ENCODE measurements at regions not wholly inside any gene's neighbourhood (a gene's known extent, or its start where the extent isn't known, plus 50 kb on each side); places are given as distances from the start of the nearest gene placed in this dataset.

- Histone ChIP-seq H3K27me3 (ENCODE audit: insufficient read depth, low read length) (no peaks in the 10 kb centered on the region), H3K9me3 (ENCODE audit: insufficient read depth, low read depth, low read length) (no peaks in the 10 kb centered on the region), H3K4me1 (ENCODE audit: insufficient read depth, low read length) (peaks cover 10% of the 10 kb centered on the region; the same call in 1 of the 2 replicates), H3K27ac (ENCODE audit: low read depth, low read length) (no peak overlapping the region), H3K36me3 (ENCODE audit: insufficient read depth, low read length) (no peaks in the 10 kb centered on the region), H3K4me3 (ENCODE audit: low read length) (no peak overlapping the region), H3K9ac (ENCODE audit: low read depth, low read length) (no peak overlapping the region)
- 52% methylated on average over 29 of the region's 29 CpGs for WGBS
These were observed 81.5 kb downstream of the CPN2 start for GRCh38 chr3:194269610-194270145.

- Histone ChIP-seq H3K9ac (ENCODE audit: low read depth, low read length) (no peak overlapping the region), H3K27ac (ENCODE audit: low read depth, low read length) (no peak overlapping the region; the same call in 1 of the 2 replicates)
- WGBS: 84% methylated on average over 19 of the region's 19 CpGs
These were observed 80.3 kb downstream of the CPN2 start for GRCh38 chr3:194270627-194271459.

GRCh38 chr3:194271460-194272035, 79.6 kb downstream of the CPN2 start:
- WGBS: 93% methylated on average over 15 of the region's 15 CpGs
- Histone ChIP-seq H3K9me3 (ENCODE audit: insufficient read depth, low read depth, low read length) (no peaks in the 10 kb centered on the region), H3K36me3 (ENCODE audit: insufficient read depth, low read length) (no peaks in the 10 kb centered on the region), H3K4me3 (ENCODE audit: low read length) (no peak overlapping the region), H3K9ac (ENCODE audit: low read depth, low read length) (no peak overlapping the region), H3K4me1 (ENCODE audit: insufficient read depth, low read length) (peaks cover 15% of the 10 kb centered on the region; the same call in 1 of the 2 replicates), H3K27me3 (ENCODE audit: insufficient read depth, low read length) (no peaks in the 10 kb centered on the region), H3K27ac (ENCODE audit: low read depth, low read length) (no peak overlapping the region; the same call in 1 of the 2 replicates)

More at GRCh38 chr3:194270627-194271459, 80.3 kb downstream of the CPN2 start:
- Histone ChIP-seq H3K36me3 (ENCODE audit: insufficient read depth, low read length) (no peaks in the 10 kb centered on the region), H3K4me3 (ENCODE audit: low read length) (no peak overlapping the region), H3K4me1 (ENCODE audit: insufficient read depth, low read length) (peaks cover 15% of the 10 kb centered on the region; the same call in 1 of the 2 replicates), H3K27me3 (ENCODE audit: insufficient read depth, low read length) (no peaks in the 10 kb centered on the region), H3K9me3 (ENCODE audit: insufficient read depth, low read depth, low read length) (no peaks in the 10 kb centered on the region)

- Histone ChIP-seq H3K27ac (ENCODE audit: low read depth, low read length) (no peak overlapping the region), H3K4me1 (ENCODE audit: insufficient read depth, low read length) (peaks cover 15% of the 10 kb centered on the region; the same call in 1 of the 2 replicates), H3K36me3 (ENCODE audit: insufficient read depth, low read length) (no peaks in the 10 kb centered on the region), H3K9ac (ENCODE audit: low read depth, low read length) (no peak overlapping the region), H3K4me3 (ENCODE audit: low read length) (no peak overlapping the region), H3K27me3 (ENCODE audit: insufficient read depth, low read length) (no peaks in the 10 kb centered on the region), H3K9me3 (ENCODE audit: insufficient read depth, low read depth, low read length) (no peaks in the 10 kb centered on the region)
- 95% methylated on average over 11 of the region's 11 CpGs for WGBS
These were observed 78.9 kb downstream of the CPN2 start for GRCh38 chr3:194272221-194272620.

GRCh38 chr3:194272861-194273742, 78.0 kb downstream of the CPN2 start:
- Histone ChIP-seq H3K9me3 (ENCODE audit: insufficient read depth, low read depth, low read length) (no peaks in the 10 kb centered on the region), H3K4me1 (ENCODE audit: insufficient read depth, low read length) (peaks cover 15% of the 10 kb centered on the region; the same call in 1 of the 2 replicates), H3K36me3 (ENCODE audit: insufficient read depth, low read length) (no peaks in the 10 kb centered on the region), H3K9ac (ENCODE audit: low read depth, low read length) (no peak overlapping the region), H3K27ac (ENCODE audit: low read depth, low read length) (no peak overlapping the region), H3K27me3 (ENCODE audit: insufficient read depth, low read length) (no peaks in the 10 kb centered on the region), H3K4me3 (ENCODE audit: low read length) (no peak overlapping the region)
- WGBS: 93% methylated on average over 32 of the region's 32 CpGs

GRCh38 chr3:194273743-194274310, 77.3 kb downstream of the CPN2 start:
- Histone ChIP-seq H3K4me1 (ENCODE audit: insufficient read depth, low read length) (peaks cover 15% of the 10 kb centered on the region; the same call in 1 of the 2 replicates), H3K27me3 (ENCODE audit: insufficient read depth, low read length) (no peaks in the 10 kb centered on the region), H3K9ac (ENCODE audit: low read depth, low read length) (no peak overlapping the region), H3K27ac (ENCODE audit: low read depth, low read length) (no peak overlapping the region), H3K36me3 (ENCODE audit: insufficient read depth, low read length) (no peaks in the 10 kb centered on the region), H3K9me3 (ENCODE audit: insufficient read depth, low read depth, low read length) (no peaks in the 10 kb centered on the region), H3K4me3 (ENCODE audit: low read length) (no peak overlapping the region)
- WGBS: 90% methylated on average over 7 of the region's 7 CpGs

GRCh38 chr3:194274424-194275085, 76.6 kb downstream of the CPN2 start:
- no peaks in the 10 kb centered on the region for H3K36me3 ChIP-seq (ENCODE audit: insufficient read depth, low read length)
- 68% methylated on average over 4 of the region's 4 CpGs for WGBS
- H3K4me1 ChIP-seq (ENCODE audit: insufficient read depth, low read length): peaks cover 11% of the 10 kb centered on the region; the same call in 1 of the 2 replicates
- no peak overlapping the region for H3K9ac ChIP-seq (ENCODE audit: low read depth, low read length)
- no peaks in the 10 kb centered on the region for H3K9me3 ChIP-seq (ENCODE audit: insufficient read depth, low read depth, low read length)
- H3K27ac ChIP-seq (ENCODE audit: low read depth, low read length): no peak overlapping the region
- H3K4me3 ChIP-seq (ENCODE audit: low read length): no peak overlapping the region
- no peaks in the 10 kb centered on the region for H3K27me3 ChIP-seq (ENCODE audit: insufficient read depth, low read length)

GRCh38 chr3:194275291-194275690, 75.8 kb downstream of the CPN2 start:
- 91% methylated on average over 8 of the region's 8 CpGs for WGBS
- Histone ChIP-seq H3K9ac (ENCODE audit: low read depth, low read length) (no peak overlapping the region), H3K27ac (ENCODE audit: low read depth, low read length) (no peak overlapping the region), H3K4me3 (ENCODE audit: low read length) (no peak overlapping the region), H3K4me1 (ENCODE audit: insufficient read depth, low read length) (peaks cover 10% of the 10 kb centered on the region; the same call in 1 of the 2 replicates), H3K9me3 (ENCODE audit: insufficient read depth, low read depth, low read length) (no peaks in the 10 kb centered on the region), H3K27me3 (ENCODE audit: insufficient read depth, low read length) (no peaks in the 10 kb centered on the region), H3K36me3 (ENCODE audit: insufficient read depth, low read length) (no peaks in the 10 kb centered on the region)

GRCh38 chr3:194275721-194276120, 75.4 kb downstream of the CPN2 start:
- H3K27ac ChIP-seq (ENCODE audit: low read depth, low read length): no peak overlapping the region
- WGBS: 82% methylated on average over 7 of the region's 8 CpGs
- H3K27me3 ChIP-seq (ENCODE audit: insufficient read depth, low read length): no peaks in the 10 kb centered on the region
- H3K4me3 ChIP-seq (ENCODE audit: low read length): no peak overlapping the region
- no peak overlapping the region for H3K9ac ChIP-seq (ENCODE audit: low read depth, low read length)
- H3K9me3 ChIP-seq (ENCODE audit: insufficient read depth, low read depth, low read length): no peaks in the 10 kb centered on the region
- no peaks in the 10 kb centered on the region for H3K36me3 ChIP-seq (ENCODE audit: insufficient read depth, low read length)
- peaks cover 10% of the 10 kb centered on the region; the same call in 1 of the 2 replicates for H3K4me1 ChIP-seq (ENCODE audit: insufficient read depth, low read length)

GRCh38 chr3:194276768-194277103, 74.4 kb downstream of the CPN2 start:
- no peak overlapping the region for H3K27ac ChIP-seq (ENCODE audit: low read depth, low read length)
- H3K4me3 ChIP-seq (ENCODE audit: low read length): no peak overlapping the region
- no peaks in the 10 kb centered on the region for H3K27me3 ChIP-seq (ENCODE audit: insufficient read depth, low read length)
- no peaks in the 10 kb centered on the region for H3K36me3 ChIP-seq (ENCODE audit: insufficient read depth, low read length)
- no peaks in the 10 kb centered on the region for H3K9me3 ChIP-seq (ENCODE audit: insufficient read depth, low read depth, low read length)
- H3K4me1 ChIP-seq (ENCODE audit: insufficient read depth, low read length): peaks cover 10% of the 10 kb centered on the region; the same call in 1 of the 2 replicates
- WGBS: 79% methylated on average over 4 of the region's 4 CpGs
- H3K9ac ChIP-seq (ENCODE audit: low read depth, low read length): no peak overlapping the region
